HepG2 (cell line): ENCODE measurements at regions not wholly inside any gene's neighbourhood (a gene's known extent, or its start where the extent isn't known, plus 50 kb on each side); places are given as distances from the start of the nearest gene placed in this dataset.

ENCODE experiments used
- ADNP ChIP-seq: sonication (generic); formaldehyde crosslinking; IDR thresholded peaks from 2 replicates; pipeline ENCODE4 v1.4.0; 2020; ENCODE audit warnings: missing genetic modification reagents
- CCDC6 ChIP-seq: sonication (generic); formaldehyde crosslinking; IDR thresholded peaks from 2 replicates; pipeline ENCODE4 v1.8.1; 2022; ENCODE audit warnings: mild to moderate bottlenecking, missing genetic modification reagents, moderate library complexity
- CHD4 ChIP-seq: fragments of 200-600 bp; sonication (generic); IDR thresholded peaks from 2 replicates; pipeline ENCODE4 v1.7.0; 2017; ENCODE audit warnings: mild to moderate bottlenecking, low read length, borderline replicate concordance
- EZH2 ChIP-seq: conservative IDR thresholded peaks from 2 replicates; pipeline ENCODE4 v1.6.1; 2012; ENCODE audit warnings: mild to moderate bottlenecking, low read depth, low read length, moderate library complexity
- GPN1 ChIP-seq: sonication (generic); formaldehyde crosslinking; IDR thresholded peaks from 2 replicates; pipeline ENCODE4 v1.5.1; 2020; ENCODE audit warnings: missing genetic modification reagents, borderline replicate concordance
- HNRNPK ChIP-seq: fragments of 200-400 bp; formaldehyde crosslinking; IDR thresholded peaks from 2 replicates; pipeline ENCODE4 v1.6.1; 2018; ENCODE audit warnings: low read length, low read depth, moderate library complexity, mild to moderate bottlenecking; ENCODE audit not compliant: poor library complexity, severe bottlenecking
- PAXIP1 ChIP-seq: sonication (generic); formaldehyde crosslinking; conservative IDR thresholded peaks from 2 replicates; pipeline ENCODE4 v1.4.0; 2020; ENCODE audit warnings: mild to moderate bottlenecking, missing genetic modification reagents, moderate library complexity
- RELA ChIP-seq: sonication (generic); formaldehyde crosslinking; IDR thresholded peaks from 2 replicates; pipeline ENCODE4 v1.4.0; 2020; ENCODE audit warnings: missing genetic modification reagents
- REPIN1 ChIP-seq: sonication (generic); formaldehyde crosslinking; IDR thresholded peaks from 2 replicates; pipeline ENCODE4 v1.8.0; 2022; ENCODE audit warnings: missing genetic modification reagents, low read depth, mild to moderate bottlenecking, borderline replicate concordance
- SPEN ChIP-seq: sonication (generic); formaldehyde crosslinking; IDR thresholded peaks from 2 replicates; pipeline ENCODE4 v1.5.1; 2020; ENCODE audit warnings: low read depth, mild to moderate bottlenecking, missing genetic modification reagents
- USF2 ChIP-seq, 2 experiments: sonication (generic) in 1 of 2; formaldehyde crosslinking in 1 of 2; IDR thresholded peaks; 2 replicates each; pipeline versions ENCODE4 v1.5.1 to v1.6.1; 2011 to 2020; ENCODE audit warnings: borderline replicate concordance in 1 of 2, low read depth in 1 of 2, low read length in 1 of 2, mild to moderate bottlenecking in 1 of 2, missing genetic modification reagents in 1 of 2, moderate library complexity in 1 of 2
- YY1 ChIP-seq: IDR thresholded peaks from 2 replicates; pipeline ENCODE4 v1.6.1; 2011; ENCODE audit warnings: low read length, low read depth, moderate library complexity, mild to moderate bottlenecking; ENCODE audit not compliant: insufficient read depth, insufficient replicate concordance
- ZBTB25 ChIP-seq: IDR thresholded peaks from 2 replicates; pipeline ENCODE4 v1.6.1; 2018; ENCODE audit warnings: missing genetic modification reagents
- ZMYM3 ChIP-seq: sonication (generic); formaldehyde crosslinking; IDR thresholded peaks from 2 replicates; pipeline ENCODE4 v1.5.1; 2020; ENCODE audit warnings: mild to moderate bottlenecking, missing genetic modification reagents
- ZNF232 ChIP-seq: sonication (generic); formaldehyde crosslinking; IDR thresholded peaks from 2 replicates; pipeline ENCODE4 v1.4.0; 2020; ENCODE audit warnings: missing genetic modification reagents, borderline replicate concordance
- ZNF674 ChIP-seq: sonication (generic); formaldehyde crosslinking; IDR thresholded peaks from 2 replicates; pipeline ENCODE4 v1.5.0; 2020; ENCODE audit warnings: low read depth, mild to moderate bottlenecking, missing genetic modification reagents
- ZNF687 ChIP-seq: sonication (generic); formaldehyde crosslinking; IDR thresholded peaks from 2 replicates; pipeline ENCODE4 v1.5.1; 2020; ENCODE audit warnings: mild to moderate bottlenecking, missing genetic modification reagents, moderate library complexity
- ZSCAN31 ChIP-seq: sonication (generic); formaldehyde crosslinking; IDR thresholded peaks from 2 replicates; pipeline ENCODE4 v1.5.0; 2020; ENCODE audit warnings: low read depth, mild to moderate bottlenecking, missing genetic modification reagents

- TF ChIP-seq ZNF687 (peak; percentile 36; the same call in 1 of the 2 replicates), USF2 (IDR thresholded peaks at IDR 0.05; ENCODE audit: low read depth, low read length) (no peak), USF2 (CRISPR knock-in tag; IDR thresholded peaks at IDR 0.05; ENCODE audit: borderline replicate concordance) (no peak), EZH2 (no peak), GPN1 (CRISPR knock-in tag) (peak; percentile 52; the same call in 1 of the 2 replicates), YY1 (no peak), HNRNPK (no peak), ZNF232 (no peak), CHD4 (0 out of 2 replicates have a peak, but pooled peaks have one; percentile 39), ZNF674 (CRISPR knock-in tag) (no peak), CCDC6 (CRISPR knock-in tag) (no peak), ZSCAN31 (CRISPR knock-in tag) (no peak), RELA (CRISPR knock-in tag) (no peak), PAXIP1 (CRISPR knock-in tag) (no peak), ADNP (CRISPR knock-in tag) (peak; percentile 69; the same call in 1 of the 2 replicates), SPEN (CRISPR knock-in tag) (no peak), ZBTB25 (no peak), ZMYM3 (CRISPR knock-in tag) (peak; percentile 73), REPIN1 (CRISPR knock-in tag) (no peak)
Measured at GRCh38 chr20:50393990-50394561, 116.1 kb upstream of the PTPN1 start (continued).
